CD4-positive, alpha-beta memory T cell (primary cell): ENCODE measurements at regions not wholly inside any gene's neighbourhood (a gene's known extent, or its start where the extent isn't known, plus 50 kb on each side); places are given as distances from the start of the nearest gene placed in this dataset.
"Not testable (repeated sequence)": the region's sequence is repeated elsewhere in the genome, so short reads cannot be mapped to it uniquely, and the experiment has no call there.

Source experiments
- CTCF ChIA-PET: fragments of 350-600 bp; sonication (Branson Sonifier 250); formaldehyde crosslinking; loops from one replicate; lab custom pipeline; 2021; ENCODE audit warnings: inconsistent platforms; ENCODE audit not compliant: partially characterized antibody; lab: Charles Lee
- POLR2A ChIA-PET: fragments of 350-600 bp; sonication (Branson Sonifier 250); formaldehyde crosslinking; loops from one replicate; lab custom pipeline; 2021; ENCODE audit not compliant: partially characterized antibody; lab: Charles Lee
- DNase-seq, 5 donors: peaks; one replicate each; pipeline versions ENCODE4 v3.0.0 to v3.0.0-alpha.2; 2020 to 2022; ENCODE audit warnings: mixed read lengths in 1 of 5
- H3K27ac ChIP-seq: one replicate; pipeline ENCODE4 v1.7.0; 2013; ENCODE audit warnings: low read depth, low read length
- H3K27me3 ChIP-seq: 2 replicates; pipeline ENCODE4 v1.7.0; 2013; ENCODE audit warnings: mild to moderate bottlenecking, low read length, moderate library complexity; ENCODE audit not compliant: insufficient read depth
- H3K36me3 ChIP-seq: 2 replicates; pipeline ENCODE4 v1.7.0; 2013; ENCODE audit warnings: mild to moderate bottlenecking, low read length, moderate library complexity; ENCODE audit not compliant: insufficient read depth
- H3K4me1 ChIP-seq: 2 replicates; pipeline ENCODE4 v1.7.0; 2013; ENCODE audit warnings: mild to moderate bottlenecking, low read length, moderate library complexity; ENCODE audit not compliant: insufficient read depth
- H3K4me3 ChIP-seq, 2 donors: one replicate each; pipeline ENCODE4 v1.7.0; 2013; ENCODE audit warnings: low read length in 2 of 2, mild to moderate bottlenecking in 1 of 2
- H3K9me3 ChIP-seq, 2 donors: one replicate each; pipeline ENCODE4 v1.7.0; 2013; ENCODE audit warnings: low read length in 2 of 2, control low read depth in 1 of 2; ENCODE audit not compliant: control insufficient read depth in 1 of 2
- H3K27ac Mint-ChIP-seq, 7 donors: one replicate each; pipeline ENCODE4 v1.8.0; 2020 to 2021; ENCODE audit warnings: mixed read lengths in 7 of 7, mild to moderate bottlenecking in 6 of 7, inconsistent platforms in 3 of 7, moderate library complexity in 3 of 7
- H3K27me3 Mint-ChIP-seq, 2 donors: one replicate each; pipeline ENCODE4 v1.8.0; 2020 to 2021; ENCODE audit warnings: mixed read lengths in 2 of 2
- H3K36me3 Mint-ChIP-seq, 2 donors: one replicate each; pipeline ENCODE4 v1.8.0; 2020 to 2021; ENCODE audit warnings: mixed read lengths in 2 of 2, inconsistent platforms in 1 of 2, mild to moderate bottlenecking in 1 of 2
- H3K4me1 Mint-ChIP-seq, 4 donors: one replicate each; pipeline ENCODE4 v1.8.0; 2020 to 2021; ENCODE audit warnings: mixed read lengths in 4 of 4, mild to moderate bottlenecking in 1 of 4
- H3K4me3 Mint-ChIP-seq, 8 donors: one replicate each; pipeline ENCODE4 v1.8.0; 2020 to 2021; ENCODE audit warnings: mixed read lengths in 8 of 8, mild to moderate bottlenecking in 7 of 8, moderate library complexity in 6 of 8, inconsistent platforms in 3 of 8
- H3K9me3 Mint-ChIP-seq, 8 donors: one replicate each; pipeline ENCODE4 v1.8.0; 2020 to 2021; ENCODE audit warnings: mixed read lengths in 8 of 8, mild to moderate bottlenecking in 5 of 8, inconsistent platforms in 3 of 8, moderate library complexity in 1 of 8
- intact Hi-C: fragments of 100-400 bp; cut with micrococcal nuclease; formaldehyde crosslinking; loops from one replicate; pipeline ENCODE4 v1.15.1; 2023

DNA sequence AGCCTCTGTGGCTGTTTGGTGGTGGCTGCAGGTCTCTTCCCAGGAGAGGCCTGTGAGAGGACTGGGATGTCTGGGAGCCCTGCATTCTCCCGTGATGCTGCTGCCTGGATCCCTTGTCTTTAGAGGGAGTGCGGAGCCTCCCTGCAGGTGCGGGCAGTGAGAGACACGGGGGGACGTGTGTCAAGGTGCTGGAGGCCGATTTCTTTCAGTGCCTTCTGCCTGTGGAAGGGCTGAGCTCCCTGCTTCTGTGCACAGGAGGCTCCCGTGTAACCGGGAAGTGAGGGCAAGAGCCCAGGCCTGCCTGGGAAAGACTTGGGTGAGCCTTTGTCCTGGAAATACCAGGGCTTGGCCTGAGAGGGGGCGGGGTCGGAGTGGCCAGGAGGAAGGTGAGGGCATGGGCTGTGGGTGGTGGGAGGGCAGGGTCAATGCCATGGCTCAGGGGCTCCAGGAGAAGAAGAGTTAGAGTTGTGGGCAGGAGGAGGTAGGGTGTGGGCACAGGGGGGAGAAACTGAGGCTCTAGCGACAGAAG, 372.2 kb downstream of the TMEM121 start:
- POLR2A ChIA-PET, result no interaction called here
- Mint-ChIP-seq H3K4me1 (peaks cover 0 to 8% (median 2%) of the 10 kb centered on the region in 4 donors), H3K27me3 (peaks cover 6 to 13% of the 10 kb centered on the region in 2 donors), H3K27ac (no peak overlapping the region), H3K4me3 (no peak overlapping the region), H3K36me3 (no peaks in the 10 kb centered on the region), H3K9me3 (peaks cover 0 to 3% (median 0%) of the 10 kb centered on the region in 8 donors)
- no peaks in the 10 kb centered on the region for H3K9me3 ChIP-seq
- no peak overlapping the region for H3K27ac ChIP-seq
- no peaks in the 10 kb centered on the region for H3K27me3 ChIP-seq
- CTCF ChIA-PET, result no interaction called here
- no peaks in the 10 kb centered on the region for H3K4me1 ChIP-seq
- DNase-seq, result no peak
- intact Hi-C loops, result no loop called here
- H3K4me3 ChIP-seq, result no peak overlapping the region
- H3K36me3 ChIP-seq, result no peaks in the 10 kb centered on the region

DNA sequence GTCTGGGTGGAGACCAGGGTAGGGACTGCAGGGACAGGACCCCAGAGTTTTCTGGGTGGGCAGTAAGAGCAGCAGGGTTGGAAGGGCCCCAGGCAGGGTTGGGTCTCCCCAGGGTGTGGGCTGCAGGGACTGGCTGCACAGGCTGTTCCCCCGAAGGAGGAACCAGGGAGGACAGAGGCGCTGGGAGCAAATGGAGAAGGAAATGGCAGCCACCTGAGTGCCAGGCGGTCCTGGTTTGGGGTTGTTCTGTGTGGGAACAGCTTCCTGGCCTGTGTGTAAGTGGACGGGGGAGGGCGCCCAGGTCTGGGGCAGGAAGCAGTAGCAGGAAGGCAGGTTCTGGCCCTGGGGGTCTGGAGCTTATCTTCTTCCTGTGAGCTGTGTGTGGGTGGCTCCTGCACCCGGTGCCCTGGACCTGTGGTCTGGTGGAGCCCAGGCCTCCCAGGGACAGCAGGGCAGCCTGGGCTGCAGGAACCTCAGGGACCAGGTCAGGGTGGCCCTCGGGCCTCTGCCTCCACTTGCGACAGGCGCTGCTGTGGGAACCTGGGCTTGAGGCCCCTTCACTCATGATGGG, 372.8 kb downstream of the TMEM121 start:
- no peak overlapping the region for H3K27ac Mint-ChIP-seq
- ChIA-PET CTCF (no interaction called here), POLR2A (no interaction called here)
- H3K27me3 Mint-ChIP-seq, result peaks cover 6 to 16% of the 10 kb centered on the region in 2 donors
- H3K4me3 Mint-ChIP-seq, result no peak overlapping the region
- H3K4me3 ChIP-seq, result no peak overlapping the region
- no peaks in the 10 kb centered on the region for H3K36me3 Mint-ChIP-seq
- H3K9me3 Mint-ChIP-seq, result peaks cover 0 to 3% (median 0%) of the 10 kb centered on the region in 8 donors
- no peak overlapping the region for H3K27ac ChIP-seq
- H3K4me1 Mint-ChIP-seq, result peaks cover 0 to 8% (median 2%) of the 10 kb centered on the region in 4 donors
- H3K27me3 ChIP-seq, result no peaks in the 10 kb centered on the region
- H3K36me3 ChIP-seq, result no peaks in the 10 kb centered on the region
- H3K9me3 ChIP-seq, result no peaks in the 10 kb centered on the region
- no peak for DNase-seq
- intact Hi-C loops, result no loop called here
- no peaks in the 10 kb centered on the region for H3K4me1 ChIP-seq

DNA sequence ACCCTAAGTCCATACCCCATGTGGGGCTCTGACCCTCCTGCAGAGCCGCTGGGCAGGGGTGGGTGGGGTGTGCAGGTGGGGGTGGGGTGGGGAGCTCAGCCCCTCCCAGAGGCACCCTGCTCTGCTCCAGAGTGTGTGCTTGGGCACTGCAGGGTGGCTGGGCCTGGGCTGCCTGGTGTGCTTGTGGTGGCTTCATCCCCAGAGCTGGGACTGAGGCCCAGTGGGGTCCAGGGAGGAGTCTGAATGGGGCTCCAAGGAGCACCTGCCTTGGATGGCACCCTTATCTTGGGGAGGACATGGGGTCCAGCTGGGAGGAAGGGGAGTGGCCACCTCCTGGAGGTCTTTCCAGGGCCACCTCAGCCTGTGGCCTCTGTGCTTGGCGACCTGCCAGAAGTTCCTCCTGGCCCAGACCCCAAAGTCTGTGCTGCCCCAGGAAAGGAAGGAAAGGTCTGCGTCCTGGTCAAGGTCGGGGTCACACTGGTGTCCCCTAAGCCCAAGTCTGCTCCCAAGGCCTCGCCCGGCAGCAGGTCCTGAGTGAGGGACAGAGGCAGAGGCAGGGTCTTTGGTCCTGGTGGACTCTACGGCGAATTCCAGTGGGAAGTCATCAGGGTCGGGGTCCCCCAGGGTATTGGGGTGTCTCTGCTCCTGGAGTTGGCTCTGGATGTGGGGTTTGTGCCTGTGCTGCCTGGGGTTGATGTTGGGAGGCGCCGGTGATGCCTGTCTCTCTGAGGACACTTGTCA, 373.4 kb downstream of the TMEM121 start:
- POLR2A ChIA-PET, result no interaction called here
- H3K36me3 ChIP-seq, result no peaks in the 10 kb centered on the region
- CTCF ChIA-PET, result no interaction called here
- Mint-ChIP-seq H3K9me3 (peaks cover 0 to 3% (median 0%) of the 10 kb centered on the region in 8 donors), H3K4me3 (no peak overlapping the region), H3K36me3 (no peaks in the 10 kb centered on the region), H3K4me1 (peaks cover 0 to 8% (median 2%) of the 10 kb centered on the region in 4 donors), H3K27ac (no peak overlapping the region), H3K27me3 (peaks cover 4 to 14% of the 10 kb centered on the region in 2 donors)
- no peaks in the 10 kb centered on the region for H3K4me1 ChIP-seq
- H3K27ac ChIP-seq, result no peak overlapping the region
- peak in 1 of 5 donors; percentile 25 for DNase-seq
- H3K4me3 ChIP-seq, result no peak overlapping the region
- intact Hi-C loops, result no loop called here
- no peaks in the 10 kb centered on the region for H3K9me3 ChIP-seq
- no peaks in the 10 kb centered on the region for H3K27me3 ChIP-seq

DNA sequence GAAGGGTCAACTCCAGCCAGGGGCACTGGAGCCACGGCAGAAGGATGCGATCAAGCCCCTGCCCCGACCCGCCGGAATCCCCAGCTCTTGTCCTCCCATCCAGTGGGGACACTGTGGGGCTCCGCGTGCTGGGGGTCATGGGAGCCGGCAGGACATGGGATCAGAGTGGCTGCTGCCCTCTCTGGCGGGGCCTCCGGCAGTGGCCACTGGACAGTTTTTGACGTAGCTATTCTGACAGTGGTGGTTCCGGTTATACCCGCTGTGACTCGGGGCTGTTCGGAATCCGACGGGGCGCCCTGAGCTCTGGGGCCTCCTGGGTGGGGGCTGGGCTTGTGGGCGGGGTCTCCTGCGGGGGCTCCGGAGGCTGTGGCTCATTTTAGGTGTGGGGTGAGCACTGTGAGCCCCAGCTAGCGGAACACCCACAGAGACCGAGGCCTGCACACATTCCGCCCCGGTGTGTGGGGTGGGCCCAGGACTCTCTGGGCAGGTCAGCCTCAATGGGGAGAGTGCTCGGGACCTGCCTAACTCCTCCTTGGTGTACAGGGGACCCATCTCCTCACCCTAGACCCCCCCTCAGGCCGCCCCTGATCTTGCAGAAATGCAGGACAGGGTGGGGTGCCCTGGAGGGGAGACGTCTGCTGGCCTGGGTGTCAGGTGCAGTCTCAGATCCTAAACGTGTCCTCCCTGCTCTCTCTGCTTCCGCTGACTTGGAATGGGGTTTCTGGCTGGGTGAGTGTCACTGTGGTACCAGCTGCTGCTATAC, 374.2 kb downstream of the TMEM121 start:
- ChIA-PET CTCF (no interaction called here), POLR2A (no interaction called here)
- intact Hi-C loops, result no loop called here
- Histone ChIP-seq H3K27me3 (no peaks in the 10 kb centered on the region), H3K27ac (no peak overlapping the region), H3K9me3 (no peaks in the 10 kb centered on the region), H3K4me1 (no peaks in the 10 kb centered on the region), H3K4me3 (no peak overlapping the region), H3K36me3 (no peaks in the 10 kb centered on the region)
- Mint-ChIP-seq H3K27ac (no peak overlapping the region), H3K27me3 (peaks cover 2 to 10% of the 10 kb centered on the region in 2 donors), H3K4me1 (peaks cover 0 to 8% (median 2%) of the 10 kb centered on the region in 4 donors), H3K9me3 (peaks cover 0 to 3% (median 0%) of the 10 kb centered on the region in 8 donors), H3K4me3 (no peak overlapping the region), H3K36me3 (no peaks in the 10 kb centered on the region)
- DNase-seq, result peak in 1 of 5 donors; percentile 31

DNA sequence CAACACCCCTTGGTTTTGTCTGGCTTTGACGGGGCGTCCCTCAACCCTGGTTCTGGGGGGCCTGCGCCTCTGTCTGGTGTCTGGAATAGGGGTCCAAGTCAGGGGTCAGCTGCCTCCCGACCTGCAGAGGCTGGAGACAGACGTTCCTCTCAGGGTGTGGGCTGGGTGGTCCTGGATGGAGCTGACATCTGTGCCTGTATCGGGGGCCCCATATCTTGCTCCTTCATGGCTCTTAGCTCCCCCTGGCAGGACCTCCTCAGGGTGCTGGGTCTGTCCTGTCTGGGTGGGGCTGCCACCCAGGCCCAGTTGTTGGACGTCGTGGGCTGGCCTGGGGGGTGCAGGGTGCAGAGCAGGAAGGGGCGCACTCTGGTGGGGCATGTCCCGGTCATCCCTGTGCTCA, 374.8 kb downstream of the TMEM121 start:
- intact Hi-C loops, result no loop called here
- Histone ChIP-seq H3K27me3 (no peaks in the 10 kb centered on the region), H3K27ac (no peak overlapping the region), H3K36me3 (no peaks in the 10 kb centered on the region), H3K9me3 (no peaks in the 10 kb centered on the region), H3K4me1 (no peaks in the 10 kb centered on the region), H3K4me3 (no peak overlapping the region)
- Mint-ChIP-seq H3K36me3 (no peaks in the 10 kb centered on the region), H3K4me3 (no peak overlapping the region), H3K27ac (peak overlapping the region in 1 of 7 donors; percentile 52), H3K27me3 (peaks cover 2 to 14% of the 10 kb centered on the region in 2 donors), H3K9me3 (peaks cover 0 to 3% (median 0%) of the 10 kb centered on the region in 8 donors), H3K4me1 (peaks cover 0 to 8% (median 2%) of the 10 kb centered on the region in 4 donors)
- ChIA-PET CTCF (no interaction called here), POLR2A (no interaction called here)
- peak in 1 of 5 donors; percentile 5 for DNase-seq

DNA sequence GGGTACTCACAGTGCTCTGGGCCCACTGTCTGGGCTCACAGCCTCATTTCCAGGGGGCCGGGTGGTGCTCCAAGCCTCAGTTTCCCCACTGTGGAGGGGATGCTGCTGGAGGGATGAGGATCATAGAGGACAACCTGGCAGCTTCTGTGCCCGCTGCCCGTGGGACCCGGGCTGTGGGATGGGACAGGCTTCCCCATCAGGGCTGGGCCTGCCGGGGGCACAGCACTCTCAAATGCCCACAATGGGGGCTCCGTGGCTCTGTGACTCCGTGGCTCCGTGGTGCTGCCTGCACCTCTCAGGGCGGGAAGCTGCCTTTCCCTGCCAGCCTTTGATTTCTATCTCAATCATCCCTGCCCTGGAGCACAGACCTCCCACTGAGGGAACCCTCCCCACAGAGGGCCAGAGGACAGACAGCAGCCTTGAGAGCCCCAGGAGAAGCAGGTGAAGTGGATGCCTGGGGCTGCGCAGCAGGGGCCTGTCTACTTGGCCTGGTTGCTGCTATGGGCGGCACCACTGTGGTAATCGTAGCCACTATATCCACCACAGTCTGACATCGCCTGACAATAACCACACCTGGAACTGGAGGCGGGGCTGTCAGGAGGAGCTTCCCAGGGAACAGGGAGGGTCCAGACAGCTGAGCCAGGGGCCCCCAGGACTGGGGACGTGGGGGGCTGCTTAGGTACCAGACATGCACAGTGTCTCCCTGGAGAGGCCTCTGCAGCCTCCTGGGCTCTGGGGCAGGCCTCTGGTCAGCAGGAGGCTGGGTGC, 375.9 kb downstream of the TMEM121 start:
- Mint-ChIP-seq H3K9me3 (peaks cover 0 to 8% (median 3%) of the 10 kb centered on the region in 8 donors), H3K4me1 (no peaks in the 10 kb centered on the region), H3K27ac (no peak overlapping the region), H3K27me3 (peaks cover 7 to 17% of the 10 kb centered on the region in 2 donors), H3K4me3 (no peak overlapping the region), H3K36me3 (no peaks in the 10 kb centered on the region)
- Histone ChIP-seq H3K27ac (no peak overlapping the region), H3K36me3 (no peaks in the 10 kb centered on the region), H3K27me3 (no peaks in the 10 kb centered on the region), H3K4me1 (no peaks in the 10 kb centered on the region), H3K9me3 (no peaks in the 10 kb centered on the region), H3K4me3 (no peak overlapping the region)
- CTCF ChIA-PET, result no interaction called here
- POLR2A ChIA-PET, result no interaction called here
- intact Hi-C loops, result no loop called here
- DNase-seq, result no peak

DNA sequence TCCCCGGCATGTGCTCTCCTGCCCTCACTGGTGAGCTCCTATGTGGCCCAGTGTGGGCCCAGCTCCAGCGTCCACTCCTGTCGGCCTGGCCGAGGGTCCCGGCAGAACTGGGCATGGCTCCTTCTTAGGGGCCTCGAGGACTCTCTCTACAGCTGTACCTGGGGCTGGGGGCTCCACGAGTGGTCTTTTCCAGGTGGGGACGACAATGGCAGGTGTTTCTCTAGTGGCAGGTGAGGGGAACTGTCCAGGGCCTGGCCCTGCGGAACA, 376.4 kb downstream of the TMEM121 start:
- peaks cover 0 to 11% (median 4%) of the 10 kb centered on the region in 8 donors for H3K9me3 Mint-ChIP-seq
- H3K4me3 Mint-ChIP-seq, POLR2A ChIA-PET, H3K27me3 ChIP-seq, H3K27ac ChIP-seq, intact Hi-C loops, H3K36me3 Mint-ChIP-seq, H3K4me3 ChIP-seq, DNase-seq, H3K36me3 ChIP-seq, H3K9me3 ChIP-seq, H3K4me1 Mint-ChIP-seq, CTCF ChIA-PET, H3K4me1 ChIP-seq, H3K27ac Mint-ChIP-seq: not testable (repeated sequence)
- peaks cover 10 to 18% of the 10 kb centered on the region in 2 donors for H3K27me3 Mint-ChIP-seq
